Prostate gland (tissue), 2 donors: ENCODE measurements at regions not wholly inside any gene's neighbourhood (a gene's known extent, or its start where the extent isn't known, plus 50 kb on each side); places are given as distances from the start of the nearest gene placed in this dataset.

Experiments used
- DNase-seq: peaks from one replicate; pipeline ENCODE4 v3.0.0-alpha.2; 2019; ENCODE audit warnings: low spot score
- H3K27ac ChIP-seq, 2 donors: fragments of 200-600 bp; sonication (generic); 2 replicates each; pipeline ENCODE4 v1.5.1; 2017 to 2019
- H3K27me3 ChIP-seq: fragments of 200-600 bp; sonication (generic); replicated peaks from 2 replicates; pipeline ENCODE4 v1.5.1; 2019; ENCODE audit not compliant: insufficient read depth
- H3K36me3 ChIP-seq, 2 donors: fragments of 200-600 bp; sonication (generic); 1 replicate in 1 of 2; 2 replicates in 1 of 2; pipeline versions ENCODE4 v1.5.1 to v1.8.1; 2017 to 2019
- H3K4me1 ChIP-seq: fragments of 200-600 bp; sonication (generic); replicated peaks from 2 replicates; pipeline ENCODE4 v1.5.1; 2019
- H3K4me3 ChIP-seq, 2 donors: fragments of 200-600 bp; sonication (generic); 2 replicates each; pipeline ENCODE4 v1.5.1; 2017 to 2019
- H3K9me3 ChIP-seq: fragments of 200-600 bp; sonication (generic); 2 replicates; pipeline ENCODE4 v1.5.1; 2017
- CTCF ChIP-seq, 4 experiments: fragments of 200-600 bp in 2 of 4; fragments of 450-650 bp in 2 of 4; sonication (generic) in 2 of 4; IDR thresholded peaks; 1 replicate in 3 of 4; 2 replicates in 1 of 4; pipeline ENCODE4 v1.5.1; 2016 to 2019; ENCODE audit warnings: antibody characterized with exemption in 4 of 4, mild to moderate bottlenecking in 2 of 4, moderate library complexity in 2 of 4
- POLR2A ChIP-seq: fragments of 450-650 bp; IDR thresholded peaks from one replicate; pipeline ENCODE4 v1.6.1; 2016; ENCODE audit warnings: antibody characterized with exemption, mild to moderate bottlenecking
- POLR2AphosphoS5 ChIP-seq: sonication (generic); formaldehyde crosslinking; IDR thresholded peaks from one replicate; pipeline ENCODE4 v1.6.1; 2017; ENCODE audit warnings: antibody characterized with exemption
- WGBS: methylation state at CpG from one replicate; pipeline ENCODE4 v1.1.5; 2018; 5-methylcytosine and 5-hydroxymethylcytosine counted together
- intact Hi-C: fragments of 100-400 bp; cut with DNase I; formaldehyde crosslinking; loops from one replicate; pipeline ENCODE4 v1.14.2; 2022

- Histone ChIP-seq H3K4me1 (no peaks in the 10 kb centered on the region), H3K9me3 (no peaks in the 10 kb centered on the region), H3K27ac (no peak overlapping the region), H3K27me3 (no peaks in the 10 kb centered on the region), H3K36me3 (no peaks in the 10 kb centered on the region), H3K4me3 (no peak overlapping the region)
- 33% methylated on average over 1 of the region's 1 CpG for WGBS
- DNase-seq = no peak
- intact Hi-C loops = loop anchor here (5.0 to 10.0 kb wide), 2 partner anchors 91 to 116 kb away; no protein-coding TSS in a partner anchor
- TF ChIP-seq CTCF (IDR thresholded peaks at IDR 0.05) (no peak), POLR2A (no peak), POLR2AphosphoS5 (no peak)
These were observed 136.3 kb upstream of the NEDD9 start for GRCh38 chr6:11368760-11369159.

GRCh38 chr6:11368264-11368663 lies 135.8 kb upstream of the NEDD9 start:
- intact Hi-C loops = loop anchor here (5.0 to 10.0 kb wide), 2 partner anchors 91 to 117 kb away; no protein-coding TSS in a partner anchor
- WGBS = 94% methylated on average over 5 of the region's 5 CpGs
- Histone ChIP-seq H3K4me1 (no peaks in the 10 kb centered on the region), H3K9me3 (no peaks in the 10 kb centered on the region), H3K27ac (no peak overlapping the region), H3K27me3 (no peaks in the 10 kb centered on the region), H3K36me3 (no peaks in the 10 kb centered on the region), H3K4me3 (no peak overlapping the region)
- TF ChIP-seq CTCF (IDR thresholded peaks at IDR 0.05) (no peak), POLR2AphosphoS5 (no peak)
- no peak for DNase-seq

GRCh38 chr6:11367638-11368199 lies 135.3 kb upstream of the NEDD9 start:
- H3K27ac ChIP-seq = no peak overlapping the region
- no peak for DNase-seq
- intact Hi-C loops = loop anchor here (5.0 to 10.0 kb wide), 2 partner anchors 90 to 117 kb away; no protein-coding TSS in a partner anchor

GRCh38 chr6:11366934-11367637 lies 134.6 kb upstream of the NEDD9 start:
- no peak overlapping the region for H3K4me3 ChIP-seq
- no peaks in the 10 kb centered on the region for H3K36me3 ChIP-seq
- no peaks in the 10 kb centered on the region for H3K9me3 ChIP-seq
- no peak for DNase-seq
- intact Hi-C loops = loop anchor here (5.0 to 10.0 kb wide), 2 partner anchors 90 to 118 kb away; no protein-coding TSS in a partner anchor
- H3K27ac ChIP-seq = peak overlapping the region; percentile 74 to 80
- 40% methylated on average over 4 of the region's 4 CpGs for WGBS
- TF ChIP-seq POLR2A = no peak
- TF ChIP-seq CTCF (IDR thresholded peaks at IDR 0.05) = no peak
- TF ChIP-seq POLR2AphosphoS5 = no peak
- H3K4me1 ChIP-seq = no peaks in the 10 kb centered on the region
- no peaks in the 10 kb centered on the region for H3K27me3 ChIP-seq

More at GRCh38 chr6:11367638-11368199, 135.3 kb upstream of the NEDD9 start:
- Histone ChIP-seq H3K4me3 (no peak overlapping the region), H3K36me3 (no peaks in the 10 kb centered on the region), H3K27me3 (no peaks in the 10 kb centered on the region), H3K9me3 (no peaks in the 10 kb centered on the region), H3K4me1 (no peaks in the 10 kb centered on the region)
- WGBS = 83% methylated on average over 6 of the region's 6 CpGs
- TF ChIP-seq CTCF (IDR thresholded peaks at IDR 0.05) (no peak), POLR2AphosphoS5 (no peak), POLR2A (no peak)
